GM19452 (cell line): ENCODE measurements at regions not wholly inside any gene's neighbourhood (a gene's known extent, or its start where the extent isn't known, plus 50 kb on each side); places are given as distances from the start of the nearest gene placed in this dataset.

ENCODE experiments used
- ATAC-seq: cut with Tn5 transposase; IDR thresholded peaks from one replicate; pipeline ENCODE4 v1.9.1; 2021; ENCODE audit not compliant: unreplicated experiment

GRCh38 chr2:160910681-160911080, 249.5 kb upstream of the TANK start:
- ATAC-seq, result no peak

GRCh38 chr2:160911258-160911657, 249.0 kb upstream of the TANK start:
- ATAC-seq, result no peak

- ATAC-seq, result no peak
Measured at GRCh38 chr2:160912276-160912675, 248.0 kb upstream of the TANK start.

GRCh38 chr2:160913323-160913722, 246.9 kb upstream of the TANK start:
- no peak for ATAC-seq

GRCh38 chr2:160914217-160914616, 246.0 kb upstream of the TANK start:
- ATAC-seq, result no peak

GRCh38 chr2:160916300-160916699, 243.9 kb upstream of the TANK start:
- ATAC-seq, result no peak

- ATAC-seq, result no peak
Measured at GRCh38 chr2:160917850-160918249, 242.4 kb upstream of the TANK start.

- no peak for ATAC-seq
Measured at GRCh38 chr2:160918258-160918657, 242.0 kb upstream of the TANK start.

GRCh38 chr2:160918906-160919503, 241.2 kb upstream of the TANK start:
- no peak for ATAC-seq

- ATAC-seq, result no peak
Measured at GRCh38 chr2:160920061-160920460, 240.2 kb upstream of the TANK start.

- no peak for ATAC-seq
Measured at GRCh38 chr2:160920791-160921303, 239.4 kb upstream of the TANK start.

- ATAC-seq, result no peak
Measured at GRCh38 chr2:160921386-160921964, 238.8 kb upstream of the TANK start.

- no peak for ATAC-seq
Measured at GRCh38 chr2:160924936-160925353, 235.3 kb upstream of the TANK start.

- no peak for ATAC-seq
Measured at GRCh38 chr2:160925956-160926355, 234.3 kb upstream of the TANK start.

GRCh38 chr2:160927324-160927723, 232.9 kb upstream of the TANK start:
- no peak for ATAC-seq

GRCh38 chr2:160928854-160929301, 231.3 kb upstream of the TANK start:
- ATAC-seq, result no peak

- no peak for ATAC-seq
Measured at GRCh38 chr2:160931531-160931930, 228.7 kb upstream of the TANK start.

GRCh38 chr2:160932960-160933359, 227.3 kb upstream of the TANK start:
- ATAC-seq, result no peak

GRCh38 chr2:160934263-160934662, 226.0 kb upstream of the TANK start:
- no peak for ATAC-seq

GRCh38 chr2:160934991-160935390, 225.2 kb upstream of the TANK start:
- no peak for ATAC-seq

GRCh38 chr2:160936044-160936806, 224.0 kb upstream of the TANK start:
- ATAC-seq, result no peak

- ATAC-seq, result no peak
Measured at GRCh38 chr2:160940271-160940670, 220.0 kb upstream of the TANK start.
